SK-N-SH (cell line): ENCODE measurements at regions not wholly inside any gene's neighbourhood (a gene's known extent, or its start where the extent isn't known, plus 50 kb on each side); places are given as distances from the start of the nearest gene placed in this dataset.
A peak's percentile ranks its signal among the peaks of the same experiment; 100 is the strongest.

Experiments used
- CTCF ChIA-PET: fragments of 300-600, 350-600 bp; formaldehyde crosslinking; extraction: SDS; loops from one replicate; lab custom pipeline; 2021; lab: Yijun Ruan, JAX
- POLR2A ChIA-PET: fragments of 350-600 bp; sonication (Branson Sonifier 250); formaldehyde crosslinking; extraction: SDS; loops from one replicate; lab custom pipeline; 2020; ENCODE audit warnings: antibody characterized with exemption, inconsistent platforms; lab: Yijun Ruan, JAX
- DNase-seq: peaks from one replicate; pipeline ENCODE4 v3.0.0; 2012
- H2AFZ ChIP-seq: fragments of 200-600 bp; sonication (generic); 2 replicates; pipeline ENCODE4 v1.8.1; 2016; ENCODE audit warnings: antibody characterized with exemption, mild to moderate bottlenecking, low read depth
- H3F3A ChIP-seq: fragments of 200-600 bp; sonication (generic); replicated peaks from 2 replicates; pipeline ENCODE3; 2016; ENCODE audit warnings: antibody characterized with exemption, mild to moderate bottlenecking; ENCODE audit not compliant: insufficient read depth
- H3K27ac ChIP-seq, 2 experiments: fragments of 200-500 bp in 1 of 2; fragments of 200-600 bp in 1 of 2; sonication (Bioruptor generic) in 1 of 2; sonication (generic), shearing (Covaris generic) in 1 of 2; 2 replicates each; pipeline versions ENCODE4 v1.5.1 to v1.6.1; 2014 to 2016; ENCODE audit warnings: low read depth in 2 of 2, inconsistent platforms in 1 of 2, low read length in 1 of 2, mild to moderate bottlenecking in 1 of 2, mixed read lengths in 1 of 2
- H3K27me3 ChIP-seq: fragments of 200-600 bp; sonication (generic), shearing (Covaris generic); 2 replicates; pipeline ENCODE4 v1.6.1; 2016; ENCODE audit warnings: mixed run types; ENCODE audit not compliant: insufficient read depth
- H3K36me3 ChIP-seq, 2 experiments: fragments of 200-500 bp in 1 of 2; fragments of 200-600 bp in 1 of 2; sonication (Bioruptor generic) in 1 of 2; sonication (generic) in 1 of 2; replicated peaks in 1 of 2; 2 replicates each; pipeline versions ENCODE3 to v1.5.1; 2014 to 2016; ENCODE audit warnings: low read length in 1 of 2, mild to moderate bottlenecking in 1 of 2; ENCODE audit not compliant: insufficient read depth in 2 of 2, control insufficient read depth in 1 of 2
- H3K4me1 ChIP-seq, 2 experiments: fragments of 200-500 bp in 1 of 2; fragments of 200-600 bp in 1 of 2; sonication (Bioruptor generic) in 1 of 2; sonication (generic), shearing (Covaris generic) in 1 of 2; 2 replicates each; pipeline versions ENCODE4 v1.5.1 to v1.6.1; 2014 to 2016; ENCODE audit warnings: low read depth in 1 of 2, low read length in 1 of 2, mixed run types in 1 of 2; ENCODE audit not compliant: insufficient read depth in 2 of 2, control insufficient read depth in 1 of 2
- H3K4me2 ChIP-seq: fragments of 200-600 bp; sonication (generic), shearing (Covaris generic); 2 replicates; pipeline ENCODE4 v1.6.1; 2017; ENCODE audit warnings: mixed run types
- H3K4me3 ChIP-seq, 2 experiments: fragments of 200-500 bp in 1 of 2; fragments of 200-600 bp in 1 of 2; sonication (Bioruptor generic) in 1 of 2; sonication (generic), shearing (Covaris generic) in 1 of 2; 2 replicates each; pipeline versions ENCODE4 v1.5.1 to v1.8.1; 2014 to 2016; ENCODE audit warnings: low read depth in 2 of 2, inconsistent platforms in 1 of 2, low read length in 1 of 2, mild to moderate bottlenecking in 1 of 2, mixed read lengths in 1 of 2, moderate library complexity in 1 of 2
- H3K79me2 ChIP-seq: fragments of 200-600 bp; sonication (generic); 2 replicates; pipeline ENCODE4 v1.8.1; 2017; ENCODE audit warnings: mild to moderate bottlenecking; ENCODE audit not compliant: insufficient read depth
- H3K9ac ChIP-seq: fragments of 200-600 bp; sonication (generic); 2 replicates; pipeline ENCODE4 v1.6.1; 2017; ENCODE audit warnings: mixed run types
- H3K9me2 ChIP-seq: fragments of 200-600 bp; sonication (generic); 2 replicates; pipeline ENCODE4 v1.6.1; 2017; ENCODE audit warnings: mixed run types
- H3K9me3 ChIP-seq: fragments of 200-600 bp; sonication (generic); 2 replicates; pipeline ENCODE4 v1.6.1; 2017; ENCODE audit warnings: mixed run types, mild to moderate bottlenecking, moderate library complexity
- H4K20me1 ChIP-seq: fragments of 200-600 bp; sonication (generic); 2 replicates; pipeline ENCODE4 v1.6.1; 2017; ENCODE audit warnings: mild to moderate bottlenecking, mixed run types; ENCODE audit not compliant: insufficient read depth
- CHD2 ChIP-seq: fragments of 150-350 bp; IDR thresholded peaks from 2 replicates; pipeline ENCODE4 v1.6.1; 2018; ENCODE audit warnings: low read length; ENCODE audit not compliant: partially characterized antibody
- EP300 ChIP-seq, 2 experiments: IDR thresholded peaks; 2 replicates each; pipeline versions ENCODE4 v1.4.0 to v1.6.1; 2012; ENCODE audit warnings: borderline replicate concordance in 1 of 2, low read depth in 1 of 2, low read length in 1 of 2
- FOXM1 ChIP-seq: IDR thresholded peaks from 2 replicates; pipeline ENCODE4 v1.4.0; 2012; ENCODE audit warnings: low read depth, mild to moderate bottlenecking
- GABPA ChIP-seq: IDR thresholded peaks from 2 replicates; pipeline ENCODE4 v1.4.0; 2012; ENCODE audit warnings: low read depth, mild to moderate bottlenecking
- GATA2 ChIP-seq: sonication (generic); formaldehyde crosslinking; IDR thresholded peaks from 2 replicates; pipeline ENCODE4 v1.5.0; 2020; ENCODE audit warnings: mild to moderate bottlenecking, missing genetic modification reagents
- RAD21 ChIP-seq: IDR thresholded peaks from 2 replicates; pipeline ENCODE4 v1.6.1; 2012; ENCODE audit warnings: mild to moderate bottlenecking, low read length
- RFX5 ChIP-seq: IDR thresholded peaks from 2 replicates; pipeline ENCODE4 v1.6.1; 2012; ENCODE audit warnings: mild to moderate bottlenecking, improper control_type of control experiment, low read length
- SIN3A ChIP-seq: IDR thresholded peaks from 2 replicates; pipeline ENCODE4 v1.6.1; 2012; ENCODE audit warnings: low read depth, mild to moderate bottlenecking, low read length, moderate library complexity, borderline replicate concordance
- TAF1 ChIP-seq: IDR thresholded peaks from 2 replicates; pipeline ENCODE4 v1.6.1; 2012; ENCODE audit warnings: low read depth, mild to moderate bottlenecking, low read length, moderate library complexity, borderline replicate concordance
- TCF12 ChIP-seq: IDR thresholded peaks from 2 replicates; pipeline ENCODE4 v1.4.0; 2012
- YY1 ChIP-seq: IDR thresholded peaks from 2 replicates; pipeline ENCODE4 v1.4.0; 2012; ENCODE audit warnings: low read depth, mild to moderate bottlenecking
- WGBS: methylation state at CpG from one replicate; pipeline ENCODE4 v1.1.6; 2017; ENCODE audit warnings: low lambda C conversion rate; 5-methylcytosine and 5-hydroxymethylcytosine counted together
- TF ChIP-seq, protein P1 (sequence below): fragments of 200-600 bp; sonication (generic); IDR thresholded peaks from 2 replicates; pipeline ENCODE4 v1.6.1; 2017; ENCODE audit warnings: antibody characterized with exemption, mild to moderate bottlenecking, moderate library complexity
- TF ChIP-seq, protein P2 (sequence below): IDR thresholded peaks from 2 replicates; pipeline ENCODE4 v1.4.0; 2012; ENCODE audit warnings: low read depth
- TF ChIP-seq, protein P3 (sequence below): IDR thresholded peaks from 2 replicates; pipeline ENCODE4; 2012

DNA sequence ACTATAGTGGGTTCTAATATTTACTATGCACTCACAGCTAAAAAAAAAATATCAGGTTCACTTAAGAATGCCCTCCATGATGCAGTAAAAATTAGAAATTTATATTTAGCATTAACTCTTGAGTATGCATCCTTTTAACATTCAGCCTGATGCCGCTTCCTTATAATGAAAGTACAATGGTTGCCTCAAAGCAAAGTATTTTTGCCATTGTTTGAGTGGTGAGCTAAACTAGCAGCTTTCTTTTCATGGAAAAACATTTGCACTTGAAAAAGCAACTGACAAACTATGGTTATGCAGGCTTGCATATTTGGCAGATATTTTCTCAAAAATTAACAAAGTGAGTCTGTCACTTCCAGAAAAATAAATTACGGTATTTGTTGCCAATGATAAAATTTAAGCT, 188.6 kb downstream of the SLC6A15 start:
- Histone ChIP-seq H3K4me3 (no peak overlapping the region), H3K27ac (no peak overlapping the region), H3K36me3 (no peaks in the 10 kb centered on the region), H3K4me2 (no peak overlapping the region), H3F3A (no peaks in the 10 kb centered on the region), H3K9ac (no peak overlapping the region), H4K20me1 (no peaks in the 10 kb centered on the region), H3K9me2 (no peaks in the 10 kb centered on the region), H3K79me2 (no peaks in the 10 kb centered on the region), H2AFZ (no peak overlapping the region), H3K27me3 (no peaks in the 10 kb centered on the region), H3K9me3 (no peaks in the 10 kb centered on the region), H3K4me1 (peaks cover 0 to 5% of the 10 kb centered on the region in 2 experiments; a peak in 1 of 4 replicates)
- TF ChIP-seq GATA2 (CRISPR knock-in tag), result no peak
- TF ChIP-seq, protein P1, sequence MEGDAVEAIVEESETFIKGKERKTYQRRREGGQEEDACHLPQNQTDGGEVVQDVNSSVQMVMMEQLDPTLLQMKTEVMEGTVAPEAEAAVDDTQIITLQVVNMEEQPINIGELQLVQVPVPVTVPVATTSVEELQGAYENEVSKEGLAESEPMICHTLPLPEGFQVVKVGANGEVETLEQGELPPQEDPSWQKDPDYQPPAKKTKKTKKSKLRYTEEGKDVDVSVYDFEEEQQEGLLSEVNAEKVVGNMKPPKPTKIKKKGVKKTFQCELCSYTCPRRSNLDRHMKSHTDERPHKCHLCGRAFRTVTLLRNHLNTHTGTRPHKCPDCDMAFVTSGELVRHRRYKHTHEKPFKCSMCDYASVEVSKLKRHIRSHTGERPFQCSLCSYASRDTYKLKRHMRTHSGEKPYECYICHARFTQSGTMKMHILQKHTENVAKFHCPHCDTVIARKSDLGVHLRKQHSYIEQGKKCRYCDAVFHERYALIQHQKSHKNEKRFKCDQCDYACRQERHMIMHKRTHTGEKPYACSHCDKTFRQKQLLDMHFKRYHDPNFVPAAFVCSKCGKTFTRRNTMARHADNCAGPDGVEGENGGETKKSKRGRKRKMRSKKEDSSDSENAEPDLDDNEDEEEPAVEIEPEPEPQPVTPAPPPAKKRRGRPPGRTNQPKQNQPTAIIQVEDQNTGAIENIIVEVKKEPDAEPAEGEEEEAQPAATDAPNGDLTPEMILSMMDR, result no peak
- no peak for TF ChIP-seq TCF12
- no peak for TF ChIP-seq GABPA
- TF ChIP-seq EP300 (IDR thresholded peaks at IDR 0.05; ENCODE audit: borderline replicate concordance in 1 of 2, low read depth in 1 of 2, low read length in 1 of 2), result no peak
- TF ChIP-seq YY1, result no peak
- no peak for TF ChIP-seq RAD21
- TF ChIP-seq RFX5, result no peak
- TF ChIP-seq, protein P2, sequence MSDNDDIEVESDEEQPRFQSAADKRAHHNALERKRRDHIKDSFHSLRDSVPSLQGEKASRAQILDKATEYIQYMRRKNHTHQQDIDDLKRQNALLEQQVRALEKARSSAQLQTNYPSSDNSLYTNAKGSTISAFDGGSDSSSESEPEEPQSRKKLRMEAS, result no peak
- TF ChIP-seq SIN3A, result no peak
- TF ChIP-seq CHD2, result no peak
- no peak for TF ChIP-seq TAF1
- TF ChIP-seq, protein P3, sequence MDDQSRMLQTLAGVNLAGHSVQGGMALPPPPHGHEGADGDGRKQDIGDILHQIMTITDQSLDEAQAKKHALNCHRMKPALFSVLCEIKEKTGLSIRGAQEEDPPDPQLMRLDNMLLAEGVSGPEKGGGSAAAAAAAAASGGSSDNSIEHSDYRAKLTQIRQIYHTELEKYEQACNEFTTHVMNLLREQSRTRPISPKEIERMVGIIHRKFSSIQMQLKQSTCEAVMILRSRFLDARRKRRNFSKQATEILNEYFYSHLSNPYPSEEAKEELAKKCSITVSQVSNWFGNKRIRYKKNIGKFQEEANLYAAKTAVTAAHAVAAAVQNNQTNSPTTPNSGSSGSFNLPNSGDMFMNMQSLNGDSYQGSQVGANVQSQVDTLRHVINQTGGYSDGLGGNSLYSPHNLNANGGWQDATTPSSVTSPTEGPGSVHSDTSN, result no peak
- CTCF ChIA-PET, result interaction anchor here (1.1 to 1.3 kb wide), 2 partner anchors 9 to 11 kb away, joined by 3 to 5 read pairs; no protein-coding TSS in a partner anchor
- 54% methylated on average over 2 of the region's 2 CpGs for WGBS
- no peak for DNase-seq
- POLR2A ChIA-PET, result no interaction called here

DNA sequence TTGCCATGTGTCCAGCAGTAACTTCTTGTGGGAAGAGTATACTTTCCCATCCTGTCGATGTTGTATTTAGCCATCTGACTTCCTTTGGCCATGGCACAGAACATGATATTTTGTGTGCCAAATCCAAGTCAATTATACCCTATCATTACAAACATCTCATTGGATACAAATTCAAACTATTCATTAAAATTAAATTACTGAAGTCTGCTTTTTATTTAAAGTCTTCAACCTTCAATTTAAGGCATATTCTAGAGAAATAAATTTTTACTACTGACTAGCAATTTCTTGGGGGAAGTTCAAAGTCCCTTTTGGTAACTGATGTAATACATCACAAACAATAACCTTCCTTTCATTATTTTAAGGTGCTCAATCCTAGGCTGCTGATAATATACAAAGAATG, 192.6 kb downstream of the SLC6A15 start:
- no peaks in the 10 kb centered on the region for H3F3A ChIP-seq
- H2AFZ ChIP-seq, result no peak overlapping the region
- H3K9me2 ChIP-seq, result no peaks in the 10 kb centered on the region
- H3K27ac ChIP-seq, result no peak overlapping the region
- CTCF ChIA-PET, result no interaction called here
- H3K4me2 ChIP-seq, result no peak overlapping the region
- no peaks in the 10 kb centered on the region for H4K20me1 ChIP-seq
- no peak overlapping the region for H3K9ac ChIP-seq
- no peaks in the 10 kb centered on the region for H3K79me2 ChIP-seq
- 14% methylated on average over 1 of the region's 1 CpG for WGBS
- H3K4me1 ChIP-seq, result no peaks in the 10 kb centered on the region; a peak in 1 of 4 replicates
- POLR2A ChIA-PET, result no interaction called here
- H3K4me3 ChIP-seq, result no peak overlapping the region
- TF ChIP-seq FOXM1 (no peak), EP300 (IDR thresholded peaks at IDR 0.05; ENCODE audit: borderline replicate concordance in 1 of 2, low read depth in 1 of 2, low read length in 1 of 2) (0 out of 4 replicates have a peak, but pooled peaks of 1 of the 2 experiments have one; percentile 7)
- no peaks in the 10 kb centered on the region for H3K27me3 ChIP-seq
- no peak for DNase-seq
- no peaks in the 10 kb centered on the region for H3K36me3 ChIP-seq
- H3K9me3 ChIP-seq, result no peaks in the 10 kb centered on the region
